Mesothelial cell of epicardium (in vitro differentiated cells): ENCODE measurements at regions not wholly inside any gene's neighbourhood (a gene's known extent, or its start where the extent isn't known, plus 50 kb on each side); places are given as distances from the start of the nearest gene placed in this dataset.
"Not testable (repeated sequence)": the region's sequence is repeated elsewhere in the genome, so short reads cannot be mapped to it uniquely, and the experiment has no call there.

ENCODE experiments used
- DNase-seq, 2 experiments: peaks; one replicate each; pipeline ENCODE4 v3.0.0; 2021; ENCODE audit warnings: low spot score in 2 of 2; ENCODE audit not compliant: unreplicated experiment in 2 of 2
- H3K27ac Mint-ChIP-seq: 2 replicates; pipeline ENCODE4 v1.8.0; 2021; ENCODE audit warnings: mixed read lengths
- H3K27me3 Mint-ChIP-seq: 2 replicates; pipeline ENCODE4 v1.8.0; 2021; ENCODE audit warnings: low read depth, mixed read lengths
- H3K36me3 Mint-ChIP-seq: 2 replicates; pipeline ENCODE4 v1.8.0; 2021; ENCODE audit warnings: mixed read lengths
- H3K4me1 Mint-ChIP-seq: 2 replicates; pipeline ENCODE4 v1.8.0; 2021; ENCODE audit warnings: mixed read lengths
- H3K4me3 Mint-ChIP-seq: 2 replicates; pipeline ENCODE4 v1.8.0; 2021; ENCODE audit warnings: mild to moderate bottlenecking, moderate library complexity, mixed read lengths
- H3K9me3 Mint-ChIP-seq: 2 replicates; pipeline ENCODE4 v1.8.0; 2021; ENCODE audit warnings: mixed read lengths
- TF ChIP-seq, protein P1 (sequence below): fragments of 200-600 bp; sonication (generic); IDR thresholded peaks from one replicate; pipeline ENCODE4 v1.5.0; 2021; ENCODE audit warnings: antibody characterized with exemption; ENCODE audit not compliant: unreplicated experiment

DNA sequence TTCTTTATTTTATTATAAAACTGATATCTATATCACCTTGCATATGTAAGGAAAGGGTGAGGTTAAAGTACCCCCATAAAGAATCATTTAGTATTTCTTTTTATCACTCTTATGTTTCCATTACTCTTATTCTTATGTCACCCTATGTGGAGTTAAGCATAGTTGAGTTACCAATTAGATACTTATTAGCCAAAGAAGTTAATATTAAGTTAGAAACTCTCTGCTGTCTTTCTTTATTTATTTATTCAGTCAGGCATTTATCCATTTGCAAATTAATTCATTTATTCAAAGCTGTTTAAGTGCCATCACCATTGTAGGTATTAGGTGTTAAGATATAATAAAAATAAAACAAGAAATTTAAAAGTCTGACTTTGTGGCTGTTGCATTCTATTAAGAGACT lies 1279.1 kb upstream of the CITED2 start:
- Mint-ChIP-seq H3K27me3 (no peaks in the 10 kb centered on the region), H3K4me1 (no peaks in the 10 kb centered on the region), H3K36me3 (no peaks in the 10 kb centered on the region), H3K9me3 (peaks cover 8% of the 10 kb centered on the region), H3K27ac (no peak overlapping the region), H3K4me3 (no peak overlapping the region)
- no peak for DNase-seq
- TF ChIP-seq, protein P1, sequence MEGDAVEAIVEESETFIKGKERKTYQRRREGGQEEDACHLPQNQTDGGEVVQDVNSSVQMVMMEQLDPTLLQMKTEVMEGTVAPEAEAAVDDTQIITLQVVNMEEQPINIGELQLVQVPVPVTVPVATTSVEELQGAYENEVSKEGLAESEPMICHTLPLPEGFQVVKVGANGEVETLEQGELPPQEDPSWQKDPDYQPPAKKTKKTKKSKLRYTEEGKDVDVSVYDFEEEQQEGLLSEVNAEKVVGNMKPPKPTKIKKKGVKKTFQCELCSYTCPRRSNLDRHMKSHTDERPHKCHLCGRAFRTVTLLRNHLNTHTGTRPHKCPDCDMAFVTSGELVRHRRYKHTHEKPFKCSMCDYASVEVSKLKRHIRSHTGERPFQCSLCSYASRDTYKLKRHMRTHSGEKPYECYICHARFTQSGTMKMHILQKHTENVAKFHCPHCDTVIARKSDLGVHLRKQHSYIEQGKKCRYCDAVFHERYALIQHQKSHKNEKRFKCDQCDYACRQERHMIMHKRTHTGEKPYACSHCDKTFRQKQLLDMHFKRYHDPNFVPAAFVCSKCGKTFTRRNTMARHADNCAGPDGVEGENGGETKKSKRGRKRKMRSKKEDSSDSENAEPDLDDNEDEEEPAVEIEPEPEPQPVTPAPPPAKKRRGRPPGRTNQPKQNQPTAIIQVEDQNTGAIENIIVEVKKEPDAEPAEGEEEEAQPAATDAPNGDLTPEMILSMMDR, result no peak

DNA sequence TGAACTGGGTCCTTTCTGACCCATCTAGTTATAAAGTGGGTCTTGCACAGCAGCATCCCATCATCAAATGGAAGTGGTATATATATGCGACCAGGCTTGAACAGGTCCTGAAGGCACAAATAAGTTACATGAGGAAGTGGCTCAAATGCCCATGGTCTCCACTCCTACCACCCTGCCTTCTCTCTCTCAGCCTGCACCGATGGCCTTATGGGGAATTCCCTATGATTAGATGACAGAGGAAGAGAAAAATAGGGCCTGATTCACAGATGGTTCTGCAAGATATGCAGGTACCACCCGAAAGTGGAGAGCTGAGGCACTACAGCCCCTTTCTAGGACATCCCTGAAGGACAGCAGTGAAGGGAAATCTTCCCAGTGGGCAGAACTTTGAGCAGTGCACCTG lies 1275.1 kb upstream of the CITED2 start:
- not testable (repeated sequence) for DNase-seq, H3K4me1 Mint-ChIP-seq, H3K27ac Mint-ChIP-seq, H3K27me3 Mint-ChIP-seq, H3K4me3 Mint-ChIP-seq, H3K36me3 Mint-ChIP-seq
- H3K9me3 Mint-ChIP-seq, result peaks cover 43% of the 10 kb centered on the region

- H3K27me3 Mint-ChIP-seq, DNase-seq, H3K27ac Mint-ChIP-seq, H3K4me3 Mint-ChIP-seq, H3K4me1 Mint-ChIP-seq: not testable (repeated sequence)
- H3K36me3 Mint-ChIP-seq, result peaks cover 11% of the 10 kb centered on the region
- H3K9me3 Mint-ChIP-seq, result peaks cover 49% of the 10 kb centered on the region
These were observed 1272.9 kb upstream of the CITED2 start for GRCh38 chr6:140647322-140647721.

GRCh38 chr6:140644017-140644416 lies 1269.6 kb upstream of the CITED2 start:
- H3K36me3 Mint-ChIP-seq, result peaks cover 11% of the 10 kb centered on the region
- TF ChIP-seq, protein P1, result no peak

DNA sequence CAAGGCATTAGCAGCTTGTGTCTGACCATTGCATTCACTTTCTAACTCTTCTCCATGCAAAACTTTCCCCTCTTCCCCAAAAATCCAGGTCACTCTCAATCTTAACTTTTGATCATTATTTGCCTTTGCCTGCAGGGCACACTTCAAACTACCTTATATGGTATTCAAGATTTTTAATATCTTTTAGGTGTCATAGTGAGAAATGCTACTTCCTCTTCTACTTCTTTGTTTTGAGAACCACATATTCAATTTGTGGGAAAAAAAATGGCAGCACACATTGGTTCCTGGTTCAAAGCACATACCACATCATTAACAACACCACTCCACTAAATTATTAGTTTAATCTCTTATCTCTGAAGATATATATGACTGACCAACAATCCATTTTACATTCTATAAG lies 1267.0 kb upstream of the CITED2 start:
- Mint-ChIP-seq H3K36me3 (peaks cover 4% of the 10 kb centered on the region), H3K4me1 (peaks cover 8% of the 10 kb centered on the region)

More at GRCh38 chr6:140644017-140644416, 1269.6 kb upstream of the CITED2 start:
- H3K4me1 Mint-ChIP-seq, result no peaks in the 10 kb centered on the region
- no peak overlapping the region for H3K27ac Mint-ChIP-seq
- H3K27me3 Mint-ChIP-seq, result no peaks in the 10 kb centered on the region
- H3K9me3 Mint-ChIP-seq, result peaks cover 52% of the 10 kb centered on the region
- DNase-seq, result no peak
- H3K4me3 Mint-ChIP-seq, result no peak overlapping the region

GRCh38 chr6:140636908-140637402 lies 1262.5 kb upstream of the CITED2 start:
- no peak for DNase-seq

More for the DNA sequence above, 1267.0 kb upstream of the CITED2 start:
- no peaks in the 10 kb centered on the region for H3K27me3 Mint-ChIP-seq
- H3K9me3 Mint-ChIP-seq, result peaks cover 30% of the 10 kb centered on the region
- no peak for DNase-seq
- TF ChIP-seq, protein P1, result no peak
- H3K27ac Mint-ChIP-seq, result no peak overlapping the region
- H3K4me3 Mint-ChIP-seq, result no peak overlapping the region

More at GRCh38 chr6:140636908-140637402, 1262.5 kb upstream of the CITED2 start:
- TF ChIP-seq, protein P1, result no peak
- Mint-ChIP-seq H3K27me3 (no peaks in the 10 kb centered on the region), H3K27ac (peak overlapping the region; percentile 15), H3K9me3 (peaks cover 7% of the 10 kb centered on the region), H3K4me3 (no peak overlapping the region), H3K4me1 (peaks cover 17% of the 10 kb centered on the region), H3K36me3 (no peaks in the 10 kb centered on the region)
